H1 (cell line): ENCODE measurements at regions not wholly inside any gene's neighbourhood (a gene's known extent, or its start where the extent isn't known, plus 50 kb on each side); places are given as distances from the start of the nearest gene placed in this dataset.

Source experiments
- CTCF ChIA-PET: fragments of 300-600 bp; sonication (Branson Sonifier 250); formaldehyde crosslinking; loops from one replicate; lab custom pipeline; 2021; ENCODE audit not compliant: partially characterized antibody; lab: Charles Lee
- POLR2A ChIA-PET: fragments of 300-600 bp; sonication (Branson Sonifier 250); formaldehyde crosslinking; loops from one replicate; lab custom pipeline; 2021; ENCODE audit warnings: inconsistent platforms; ENCODE audit not compliant: partially characterized antibody; lab: Charles Lee
- DNase-seq, 2 experiments: peaks; one replicate each; pipeline versions ENCODE4 v3.0.0 to v3.0.0-alpha.2; 2010 to 2022; ENCODE audit warnings: low spot score in 2 of 2, low read depth in 1 of 2, mixed read lengths in 1 of 2
- FAIRE-seq: peaks from 2 replicates; lab custom pipeline; 2011; peaks lifted over from hg19 to GRCh38; lab: Jason Lieb, UNC
- H2AFZ ChIP-seq: 2 replicates; pipeline ENCODE4 v1.8.1; 2012; ENCODE audit warnings: low read length, inconsistent platforms
- H2AK5ac ChIP-seq: 2 replicates; pipeline ENCODE4 v1.6.1; 2013; ENCODE audit warnings: low read depth, low read length
- H2BK120ac ChIP-seq: replicated peaks from 2 replicates; pipeline ENCODE3; 2013; ENCODE audit warnings: low read depth, low read length, inconsistent platforms
- H2BK12ac ChIP-seq: 2 replicates; pipeline ENCODE4 v1.6.1; 2013; ENCODE audit warnings: low read depth, low read length
- H2BK15ac ChIP-seq: 2 replicates; pipeline ENCODE4 v1.6.1; 2013; ENCODE audit warnings: low read length
- H2BK20ac ChIP-seq: 2 replicates; pipeline ENCODE4 v1.6.1; 2013; ENCODE audit warnings: low read length
- H2BK5ac ChIP-seq: 2 replicates; pipeline ENCODE4 v1.6.1; 2013; ENCODE audit warnings: low read depth, low read length
- H3K14ac ChIP-seq: 2 replicates; pipeline ENCODE4 v1.6.1; 2013; ENCODE audit warnings: inconsistent platforms; ENCODE audit not compliant: insufficient read length
- H3K18ac ChIP-seq: 2 replicates; pipeline ENCODE4 v1.6.1; 2013; ENCODE audit warnings: low read length; ENCODE audit errors: extremely low read depth
- H3K23ac ChIP-seq: 2 replicates; pipeline ENCODE4 v1.6.1; 2013; ENCODE audit warnings: inconsistent platforms; ENCODE audit not compliant: insufficient read length
- H3K23me2 ChIP-seq: 2 replicates; pipeline ENCODE4 v1.6.1; 2013; ENCODE audit warnings: low read depth, low read length
- H3K27ac ChIP-seq: 2 replicates; pipeline ENCODE4 v1.6.1; 2011; ENCODE audit warnings: low read depth, low read length, inconsistent platforms
- H3K27me3 ChIP-seq, 4 experiments: replicated peaks in 1 of 4; 1 replicate in 1 of 4; 2 replicates in 3 of 4; pipeline versions ENCODE4 v1.6.1 to v1.8.1; 2011 to 2013; ENCODE audit warnings: low read length in 3 of 4, mild to moderate bottlenecking in 3 of 4, inconsistent platforms in 2 of 4, mixed read lengths in 2 of 4, moderate library complexity in 1 of 4; ENCODE audit not compliant: control insufficient read depth in 3 of 4, insufficient read depth in 3 of 4; ENCODE audit errors: extremely low read depth in 1 of 4
- H3K36me3 ChIP-seq, 4 experiments: 2 replicates each; pipeline versions ENCODE4 v1.6.1 to v1.8.1; 2011 to 2013; ENCODE audit warnings: mild to moderate bottlenecking in 4 of 4, low read length in 3 of 4, moderate library complexity in 2 of 4, control low read depth in 1 of 4, inconsistent platforms in 1 of 4; ENCODE audit not compliant: insufficient read depth in 4 of 4, control insufficient read depth in 2 of 4
- H3K4ac ChIP-seq: replicated peaks from 2 replicates; pipeline ENCODE3; 2013; ENCODE audit warnings: low read length, low read depth, mixed read lengths, inconsistent platforms; ENCODE audit not compliant: insufficient read length
- H3K4me1 ChIP-seq, 4 experiments: replicated peaks in 1 of 4; 1 replicate in 1 of 4; 2 replicates in 3 of 4; pipeline versions ENCODE4 v1.6.1 to v1.8.1; 2011 to 2013; ENCODE audit warnings: low read length in 3 of 4, inconsistent platforms in 2 of 4, mixed read lengths in 1 of 4; ENCODE audit not compliant: insufficient read depth in 4 of 4, control insufficient read depth in 3 of 4
- H3K4me2 ChIP-seq, 2 experiments: 2 replicates each; pipeline versions ENCODE4 v1.6.1 to v1.8.1; 2011 to 2013; ENCODE audit warnings: low read depth in 2 of 2, low read length in 2 of 2, control low read depth in 1 of 2, inconsistent platforms in 1 of 2, mild to moderate bottlenecking in 1 of 2; ENCODE audit not compliant: insufficient read depth in 1 of 2
- H3K4me3 ChIP-seq, 4 experiments: fragments of 200-600, 300-600 bp in 1 of 4; sonication (generic), shearing (Covaris generic), sonication (Bioruptor Twin) in 1 of 4; 2 replicates each; pipeline versions ENCODE4 v1.5.1 to v1.8.1; 2011 to 2016; ENCODE audit warnings: low read length in 4 of 4, low read depth in 3 of 4, control low read depth in 2 of 4, inconsistent platforms in 2 of 4, mild to moderate bottlenecking in 2 of 4, mixed read lengths in 1 of 4, moderate library complexity in 1 of 4; ENCODE audit not compliant: insufficient read depth in 2 of 4; ENCODE audit errors: extremely low read depth in 1 of 4
- H3K56ac ChIP-seq: replicated peaks from 2 replicates; pipeline ENCODE3; 2013; ENCODE audit warnings: low read depth, mild to moderate bottlenecking, mixed read lengths, low read length, inconsistent platforms; ENCODE audit not compliant: insufficient read length
- H3K79me1 ChIP-seq: 2 replicates; pipeline ENCODE4 v1.6.1; 2013; ENCODE audit warnings: low read depth, low read length, control low read depth
- H3K79me2 ChIP-seq, 2 experiments: 2 replicates each; pipeline versions ENCODE4 v1.6.1 to v1.8.1; 2012 to 2013; ENCODE audit warnings: low read length in 2 of 2, mild to moderate bottlenecking in 2 of 2, inconsistent platforms in 1 of 2; ENCODE audit not compliant: insufficient read depth in 2 of 2, control insufficient read depth in 1 of 2
- H3K9ac ChIP-seq, 4 experiments: replicated peaks in 1 of 4; 1 replicate in 1 of 4; 2 replicates in 3 of 4; pipeline versions ENCODE4 v1.6.1 to v1.8.1; 2011 to 2013; ENCODE audit warnings: low read depth in 3 of 4, low read length in 3 of 4, control low read depth in 2 of 4, mild to moderate bottlenecking in 2 of 4, moderate library complexity in 2 of 4, inconsistent platforms in 1 of 4; ENCODE audit errors: extremely low read depth in 1 of 4
- H3K9me3 ChIP-seq, 2 experiments: 2 replicates each; pipeline versions ENCODE4 v1.6.1 to v1.8.1; 2012 to 2013; ENCODE audit warnings: mild to moderate bottlenecking in 2 of 2, moderate library complexity in 2 of 2, control low read depth in 1 of 2, inconsistent platforms in 1 of 2, low read depth in 1 of 2, low read length in 1 of 2, mixed read lengths in 1 of 2; ENCODE audit not compliant: insufficient read depth in 2 of 2
- H4K20me1 ChIP-seq, 2 experiments: replicated peaks in 1 of 2; 2 replicates each; pipeline versions ENCODE3 to v1.8.1; 2011 to 2013; ENCODE audit warnings: inconsistent platforms in 2 of 2, low read length in 2 of 2, mild to moderate bottlenecking in 1 of 2; ENCODE audit not compliant: insufficient read depth in 2 of 2, control insufficient read depth in 1 of 2
- H4K5ac ChIP-seq: 2 replicates; pipeline ENCODE4 v1.6.1; 2013; ENCODE audit warnings: low read length, low read depth, mixed read lengths, inconsistent platforms; ENCODE audit not compliant: insufficient read length
- H4K8ac ChIP-seq: 2 replicates; pipeline ENCODE4 v1.8.0; 2013; ENCODE audit warnings: mild to moderate bottlenecking, moderate library complexity, low read length, inconsistent platforms; ENCODE audit not compliant: insufficient read depth; ENCODE audit errors: extremely low read depth
- H4K91ac ChIP-seq: replicated peaks from 2 replicates; pipeline ENCODE3; 2013; ENCODE audit warnings: low read length, mixed read lengths, inconsistent platforms; ENCODE audit not compliant: insufficient read length
- HDAC2 ChIP-seq, 2 experiments: fragments of 300-600 bp in 1 of 2; sonication (generic) in 1 of 2; IDR thresholded peaks; 2 replicates each; pipeline ENCODE4 v1.6.1; 2011 to 2012; ENCODE audit warnings: low read depth in 2 of 2, low read length in 2 of 2, mild to moderate bottlenecking in 2 of 2, moderate library complexity in 2 of 2, borderline replicate concordance in 1 of 2, inconsistent platforms in 1 of 2
- RXRA ChIP-seq: IDR thresholded peaks from 2 replicates; pipeline ENCODE4 v1.6.1; 2011; ENCODE audit warnings: low read depth, mild to moderate bottlenecking, low read length, moderate library complexity; ENCODE audit not compliant: insufficient read depth
- WGBS, 2 experiments: shearing (Covaris generic) in 1 of 2; methylation state at CpG; one replicate each; pipeline versions ENCODE4 v1.1.6 to v1.1.7; 2013 to 2015; ENCODE audit warnings: low lambda C conversion rate in 2 of 2, mixed read lengths in 2 of 2, inconsistent platforms in 1 of 2, low coverage in 1 of 2, missing lambda C conversion rate in 1 of 2; ENCODE audit not compliant: insufficient replicate concordance in 2 of 2, insufficient coverage in 1 of 2, insufficient read length in 1 of 2; ENCODE audit errors: extremely low coverage in 1 of 2, missing lambda C conversion rate in 1 of 2; 5-methylcytosine and 5-hydroxymethylcytosine counted together

DNA sequence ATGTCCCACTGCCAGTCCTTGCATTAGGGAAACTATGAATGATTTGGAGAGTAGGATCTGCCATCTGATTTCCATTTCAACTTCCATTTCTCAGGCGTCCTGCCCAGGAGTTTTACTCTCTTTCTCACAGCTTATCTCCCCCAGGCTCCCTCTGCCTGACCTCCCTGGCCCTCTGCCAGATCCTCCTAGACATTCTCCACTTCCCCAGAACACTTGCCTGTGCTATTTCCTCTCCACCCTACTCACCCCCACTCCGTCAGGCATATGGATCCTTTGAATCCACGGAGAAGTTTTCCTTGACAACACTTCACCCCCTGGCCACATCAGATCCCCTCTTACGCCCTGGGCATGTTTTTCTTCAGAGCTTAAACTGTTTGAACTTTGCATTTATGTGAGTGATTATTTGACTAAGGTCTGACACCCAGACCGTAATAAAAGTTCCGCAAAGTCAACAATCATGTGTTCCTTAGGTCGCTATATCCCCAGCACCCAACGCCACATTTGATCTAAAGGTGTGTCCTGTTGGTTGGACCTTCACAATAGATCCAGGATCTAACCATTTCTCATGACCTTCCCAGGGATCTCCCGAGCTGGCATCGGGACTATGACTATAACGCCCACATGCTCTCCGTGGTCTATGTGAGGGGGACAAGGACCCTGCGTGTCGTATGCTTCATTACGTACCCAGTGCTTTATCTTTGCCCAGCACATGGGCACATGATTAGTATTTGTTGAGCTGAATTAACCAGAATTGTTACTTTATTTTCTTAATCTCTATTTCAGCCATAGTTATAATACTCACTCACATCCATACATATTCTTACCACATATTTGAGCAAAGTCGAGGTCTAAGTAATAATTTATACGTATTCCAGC, 255.8 kb upstream of the FOXN3 start:
- Histone ChIP-seq H3K36me3 (no peaks in the 10 kb centered on the region), H3K9me3 (0 out of 4 replicates have a peak, but pooled peaks cover 0 to 3% of the 10 kb centered on the region in 2 experiments), H3K4me2 (no peak overlapping the region), H2BK120ac (no peak overlapping the region), H3K4me3 (no peak overlapping the region), H3K79me1 (no peaks in the 10 kb centered on the region), H3K23ac (no peak overlapping the region), H2BK20ac (no peak overlapping the region), H3K23me2 (peaks cover 2% of the 10 kb centered on the region; the same call in 1 of the 2 replicates), H4K5ac (no peak overlapping the region), H3K4ac (no peak overlapping the region), H4K20me1 (no peaks in the 10 kb centered on the region)
- POLR2A ChIA-PET, result interaction anchor here (0.7 kb wide), 1 partner anchor 29 kb away, joined by 3 read pairs; no protein-coding TSS in a partner anchor
- 92% methylated on average over 17 of the region's 17 CpGs; no CpG with 5 or more reads in 1 of the 2 experiments for WGBS, 2 experiments
- FAIRE-seq, result no peak
- DNase-seq, result no peak
- TF ChIP-seq HDAC2 (IDR thresholded peaks at IDR 0.05; ENCODE audit: borderline replicate concordance in 1 of 2, low read depth in 2 of 2, low read length in 2 of 2) (no peak), RXRA (no peak)
- TF ChIP-seq, all 59 proteins: peak for 0
- no peak overlapping the region for H3K9ac ChIP-seq
- no peak overlapping the region for H3K56ac ChIP-seq
- H2AFZ ChIP-seq, result peak overlapping the region; percentile 57; the same call in 1 of the 2 replicates
- H3K79me2 ChIP-seq, result no peaks in the 10 kb centered on the region
- no peak overlapping the region for H4K8ac ChIP-seq
- no peaks in the 10 kb centered on the region for H3K4me1 ChIP-seq
- H4K91ac ChIP-seq, result no peak overlapping the region
- no peak overlapping the region for H3K27ac ChIP-seq
- H2BK12ac ChIP-seq, result no peak overlapping the region
- H2BK15ac ChIP-seq, result no peak overlapping the region
- CTCF ChIA-PET, result interaction anchor here (0.8 to 1.5 kb wide), 3 partner anchors 14 to 91 kb away, joined by 3 read pairs; no protein-coding TSS in a partner anchor
- no peak overlapping the region for H2AK5ac ChIP-seq
- no peak overlapping the region for H3K14ac ChIP-seq
- H3K27me3 ChIP-seq, result no peaks in the 10 kb centered on the region
- no peak overlapping the region for H2BK5ac ChIP-seq
- no peak overlapping the region for H3K18ac ChIP-seq
